Right hindlimb (tissue), 1 donor: ENCODE measurements at regions not wholly inside any gene's neighbourhood (a gene's known extent, or its start where the extent isn't known, plus 50 kb on each side); places are given as distances from the start of the nearest gene placed in this dataset.
"Not testable (repeated sequence)": the region's sequence is repeated elsewhere in the genome, so short reads cannot be mapped to it uniquely, and the experiment has no call there.

Experiments used
- DNase-seq: peaks from one replicate; pipeline ENCODE4 v3.0.0-alpha.2; 2018

GRCh38 chr6:81451787-81452186 is 300.7 kb downstream of the TENT5A start:
- no peak for DNase-seq

GRCh38 chr6:81450180-81450579 is 302.3 kb downstream of the TENT5A start:
- no peak for DNase-seq

GRCh38 chr6:81446509-81446908 is 306.0 kb downstream of the TENT5A start:
- no peak for DNase-seq

- no peak for DNase-seq
Measured at GRCh38 chr6:81439417-81439816, 313.1 kb downstream of the TENT5A start.

- no peak for DNase-seq
Measured at GRCh38 chr6:81436990-81437389, 315.5 kb downstream of the TENT5A start.

- DNase-seq = no peak
Measured at GRCh38 chr6:81413306-81413705, 339.2 kb downstream of the TENT5A start.

DNA sequence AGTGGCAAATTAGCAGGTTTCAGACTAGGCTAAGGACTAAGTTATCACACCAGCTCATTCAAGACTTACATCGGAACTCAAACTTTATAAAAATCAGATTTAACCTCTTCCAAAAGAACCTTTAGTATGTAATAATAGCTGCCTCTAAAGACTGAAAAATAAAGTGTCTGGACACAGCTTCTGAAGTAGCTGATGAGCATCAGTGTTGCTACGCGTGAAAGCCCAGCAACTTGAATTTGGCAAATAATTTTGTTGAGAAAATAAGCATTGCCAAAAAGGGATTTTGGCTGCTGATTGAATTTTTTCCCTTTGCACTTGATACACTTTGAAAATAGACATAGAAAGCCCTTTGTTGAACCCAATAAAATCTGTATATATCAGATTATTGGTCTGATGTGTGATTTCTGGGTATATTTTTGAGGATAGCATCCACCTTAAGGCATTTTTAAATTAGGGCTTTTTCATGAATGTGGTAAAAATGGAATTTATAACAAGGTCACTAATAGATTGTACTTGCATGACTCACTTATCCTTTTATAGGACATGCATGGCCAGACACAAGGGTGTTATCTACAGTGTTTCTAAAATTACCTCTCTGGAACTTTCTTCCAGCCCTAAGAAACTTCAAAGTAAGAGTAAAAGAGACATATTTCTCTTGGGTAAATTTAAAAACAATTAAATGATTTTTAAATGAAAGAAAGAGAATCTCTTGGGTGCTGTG is 350.4 kb downstream of the TENT5A start:
- DNase-seq = no peak

DNA sequence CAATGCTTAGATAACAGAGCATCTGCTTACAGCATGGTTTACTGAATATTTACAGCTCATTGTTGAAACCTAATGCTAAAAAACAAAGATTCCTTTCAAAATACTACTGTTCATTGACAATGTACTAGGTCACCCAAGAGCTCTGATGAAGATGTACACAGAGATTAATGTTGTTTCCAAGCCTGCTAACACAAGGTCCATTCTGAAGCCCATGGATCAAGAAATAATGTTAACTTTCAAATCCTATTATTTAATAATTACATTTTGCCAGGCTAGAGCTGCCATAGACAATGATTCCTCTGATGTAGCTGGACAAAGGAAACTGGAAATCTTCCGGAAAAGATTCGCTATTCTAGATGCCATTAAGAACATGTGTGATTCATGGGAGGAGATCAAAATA is 355.6 kb downstream of the TENT5A start:
- no peak for DNase-seq

- DNase-seq = no peak
Measured at GRCh38 chr6:81387163-81387562, 365.3 kb downstream of the TENT5A start.

DNA sequence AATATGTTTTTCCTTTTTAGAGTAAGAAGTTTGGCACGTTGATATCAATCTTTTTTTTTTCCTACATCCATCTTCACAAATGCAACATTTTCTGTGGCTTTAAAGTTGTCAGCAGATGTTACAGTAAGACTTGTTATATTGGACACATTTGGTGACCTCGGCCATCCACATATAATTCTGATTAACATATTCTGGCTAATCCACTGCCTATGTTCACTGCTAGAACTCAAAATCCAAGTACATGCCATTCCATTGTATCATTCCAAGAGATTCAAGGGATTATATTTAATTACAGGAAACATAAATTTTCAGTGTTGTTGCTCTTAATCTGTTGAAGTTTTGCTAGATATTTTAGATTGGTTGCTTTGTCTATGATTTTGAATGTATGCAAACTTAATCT is 367.6 kb downstream of the TENT5A start:
- no peak for DNase-seq

DNA sequence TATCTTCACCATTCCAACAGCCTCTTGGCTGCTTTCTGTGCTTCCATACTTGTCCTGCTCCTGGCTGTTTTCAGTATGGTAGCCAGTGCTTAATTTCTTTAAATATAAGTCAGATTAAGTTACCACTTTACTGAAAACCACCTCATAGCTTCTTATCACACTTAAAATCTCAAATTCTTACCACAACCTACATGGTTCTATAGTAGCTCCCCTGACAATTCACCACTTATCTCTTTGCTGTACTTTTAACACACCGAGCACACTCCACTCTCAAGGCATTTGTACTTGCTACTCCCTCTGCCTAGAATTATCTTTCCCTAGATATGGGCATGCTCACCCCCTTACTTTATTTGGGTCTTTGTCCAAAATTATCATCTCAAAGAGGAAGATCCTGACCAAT is 369.0 kb downstream of the TENT5A start:
- DNase-seq = no peak

DNA sequence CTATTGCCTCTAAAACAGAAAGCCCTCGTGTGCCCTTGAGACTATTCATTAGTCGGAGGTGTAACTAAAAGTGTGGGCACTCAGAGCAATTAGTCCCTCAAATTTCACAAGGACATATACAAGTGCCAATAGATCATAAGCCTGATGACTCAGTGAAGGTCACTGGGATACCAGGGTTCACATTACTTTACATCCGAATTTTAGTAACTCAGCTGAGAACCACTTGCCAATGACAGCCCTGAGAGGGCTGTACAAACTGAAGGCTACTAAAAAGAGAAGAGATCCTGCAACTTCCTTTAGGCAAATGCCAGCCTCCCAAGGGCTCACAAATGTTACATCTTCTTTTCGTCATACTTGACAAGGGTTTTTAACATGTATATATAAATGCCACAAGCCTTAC is 369.6 kb downstream of the TENT5A start:
- DNase-seq = no peak

DNA sequence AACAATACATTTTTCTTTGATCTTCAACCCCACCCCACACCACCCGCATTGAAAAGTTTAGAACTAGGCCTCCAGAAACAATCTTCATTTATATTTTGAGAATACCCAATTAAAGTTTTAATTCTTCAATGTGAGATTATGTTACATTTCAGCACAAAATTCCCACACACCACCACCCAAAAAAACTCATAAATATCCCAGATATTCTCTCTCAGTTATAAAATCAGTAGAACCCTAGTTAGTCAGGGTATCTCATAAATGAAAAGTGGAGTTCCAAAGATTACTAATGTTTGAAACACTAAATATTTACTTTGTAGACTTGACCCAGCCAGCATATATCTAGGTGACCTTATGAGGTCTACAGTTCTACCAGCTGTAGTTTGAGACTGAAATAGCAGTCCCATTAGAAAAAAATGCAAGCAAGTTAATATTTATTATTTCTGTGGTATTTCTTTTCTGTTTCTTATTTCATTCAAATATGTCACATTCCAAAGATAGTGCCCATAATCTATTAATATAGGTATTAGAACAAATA is 371.0 kb downstream of the TENT5A start:
- DNase-seq = no peak

DNA sequence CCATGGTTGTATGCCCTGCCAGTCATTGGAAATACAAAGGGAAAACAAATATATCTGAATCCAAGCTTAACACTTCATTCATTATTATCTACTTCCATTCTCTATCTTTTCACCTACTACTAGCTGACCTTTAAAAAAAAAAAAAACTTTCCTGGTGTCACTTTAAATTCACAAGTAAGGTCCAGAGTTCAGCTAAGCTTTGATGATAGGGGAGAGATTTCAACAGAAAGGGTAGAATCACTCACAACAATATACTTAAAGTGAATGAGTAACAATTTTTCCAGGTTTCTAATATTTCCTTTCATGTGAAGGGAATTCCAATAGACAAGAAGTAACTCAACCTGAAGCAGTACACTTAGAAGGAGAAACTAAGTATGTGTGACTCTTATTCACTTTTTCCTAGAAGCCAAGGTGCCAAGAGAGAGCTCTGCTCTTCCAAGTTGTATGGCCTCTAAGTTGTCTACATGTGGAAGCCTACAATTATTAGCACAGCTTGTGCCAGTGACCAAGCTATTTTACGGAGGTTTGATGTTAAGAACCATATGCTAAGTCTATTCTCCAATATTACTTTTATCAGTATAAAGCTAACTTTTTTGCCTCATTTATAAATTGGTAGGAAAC is 371.7 kb downstream of the TENT5A start:
- no peak for DNase-seq

DNA sequence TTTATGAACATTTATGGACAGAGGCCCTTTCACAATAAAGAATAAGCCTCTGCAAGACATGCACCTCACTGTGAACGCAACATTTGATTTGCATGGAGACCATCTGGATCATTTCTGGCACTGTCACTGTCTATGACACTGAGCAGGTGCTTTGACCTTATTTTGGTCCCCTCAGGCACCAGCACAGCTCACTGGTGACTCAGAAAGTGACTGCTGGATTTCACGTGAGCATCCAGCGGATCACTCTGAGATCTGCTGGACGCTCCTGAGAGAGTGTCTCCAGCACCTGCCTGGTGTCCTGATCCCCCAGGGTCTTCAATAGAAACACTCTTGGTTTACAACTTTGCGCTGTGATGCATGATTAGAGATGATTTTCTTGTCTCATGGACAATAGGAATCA is 375.7 kb downstream of the TENT5A start:
- no peak for DNase-seq

DNA sequence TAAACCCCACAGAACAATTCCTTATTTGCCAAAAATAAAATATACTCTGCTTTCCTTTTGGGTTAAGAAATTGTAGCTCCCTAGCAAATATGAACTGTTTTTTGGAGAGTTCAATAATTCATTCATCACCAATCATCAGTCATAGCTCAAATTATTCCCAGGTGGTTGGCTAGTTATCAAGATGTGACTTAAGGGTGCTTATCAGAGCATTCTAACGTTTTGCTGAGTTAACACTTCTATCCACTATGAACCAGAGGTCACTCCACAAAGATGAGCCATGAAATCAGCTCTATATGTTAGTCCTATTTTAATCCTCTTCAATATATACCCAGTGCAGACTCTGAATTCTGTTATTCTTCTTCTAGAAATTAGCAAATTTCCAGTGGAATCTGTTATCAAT is 379.1 kb downstream of the TENT5A start:
- DNase-seq = no peak

DNA sequence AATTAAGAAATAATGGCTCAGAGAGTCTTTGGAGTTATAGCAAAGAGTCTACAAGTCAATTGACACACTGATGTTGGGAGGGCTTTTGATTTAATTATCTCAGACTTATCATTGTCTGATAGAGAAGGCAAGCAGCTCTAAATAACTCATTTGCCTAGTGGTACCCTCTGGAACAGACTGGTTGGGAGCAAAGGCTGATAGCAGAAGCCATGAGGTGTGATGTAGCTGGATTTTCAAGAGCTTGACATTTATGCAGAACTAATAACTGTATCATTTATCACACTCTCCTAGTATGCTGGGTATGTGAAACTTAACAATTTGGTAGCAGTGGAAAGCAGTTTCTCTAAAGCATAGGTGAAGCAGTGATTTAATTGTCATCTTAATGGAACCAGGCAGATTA is 380.6 kb downstream of the TENT5A start:
- no peak for DNase-seq

- no peak for DNase-seq
Measured at GRCh38 chr6:81366972-81367371, 385.5 kb downstream of the TENT5A start.

- no peak for DNase-seq
Measured at GRCh38 chr6:81362246-81362645, 390.2 kb downstream of the TENT5A start.

DNA sequence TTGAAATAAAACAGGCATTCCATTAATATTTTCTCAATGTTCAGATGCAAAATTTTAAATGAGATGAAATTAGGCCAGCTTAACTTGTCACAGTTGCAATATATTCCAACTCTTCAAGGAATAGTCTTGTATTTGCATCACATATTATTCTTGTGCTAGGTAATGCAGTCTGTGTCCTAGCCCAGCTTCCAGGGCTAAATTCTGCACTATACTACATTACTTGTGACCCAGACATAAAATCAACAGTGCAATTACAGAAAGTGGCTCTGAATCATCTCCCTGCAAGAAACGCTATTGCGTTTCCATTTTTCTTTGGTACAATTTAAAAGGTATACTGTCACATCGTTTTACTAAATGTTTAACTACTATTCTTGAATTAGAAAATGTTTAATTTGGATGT is 399.2 kb downstream of the TENT5A start:
- no peak for DNase-seq

- not testable (repeated sequence) for DNase-seq
Measured at GRCh38 chr6:81344026-81344425, 408.5 kb downstream of the TENT5A start.

DNA sequence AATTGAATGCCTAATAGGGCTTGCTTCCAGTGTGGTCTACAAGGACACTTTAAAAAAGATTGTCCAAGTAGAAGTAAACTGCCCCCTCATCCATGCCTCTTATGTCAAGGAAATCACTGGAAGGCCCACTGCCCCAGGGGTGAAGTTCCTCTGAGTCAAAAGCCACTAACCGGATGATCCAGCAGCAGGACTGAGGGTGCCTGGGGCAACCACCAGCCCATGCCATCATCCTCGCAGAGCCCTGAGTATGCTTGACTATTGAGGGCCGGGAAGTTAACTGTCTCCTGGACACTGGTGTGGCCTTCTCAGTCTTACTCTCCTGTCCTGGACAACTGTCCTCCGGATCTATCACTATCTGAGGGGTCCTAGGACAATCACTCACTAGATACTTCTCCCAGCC is 411.5 kb downstream of the TENT5A start:
- no peak for DNase-seq

- DNase-seq = no peak
Measured at GRCh38 chr6:81331526-81331925, 421.0 kb downstream of the TENT5A start.

DNA sequence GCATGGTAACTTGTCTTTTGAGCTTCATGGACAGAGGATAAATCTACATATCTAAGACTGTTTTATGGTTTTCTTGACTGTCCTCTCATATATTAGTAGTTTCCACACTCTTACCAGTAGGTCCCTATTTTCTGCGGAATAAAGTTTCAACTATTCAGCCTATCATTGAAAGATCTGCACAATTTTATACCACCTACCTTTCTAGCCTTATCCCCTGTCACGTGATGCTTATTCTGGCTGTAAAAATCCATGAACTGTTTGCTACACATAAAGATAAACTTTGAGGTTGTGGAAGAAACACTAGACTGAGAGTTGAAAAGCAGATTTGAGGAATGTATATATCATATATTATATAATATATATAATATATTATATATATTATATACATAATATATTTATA is 423.8 kb downstream of the TENT5A start:
- no peak for DNase-seq
